ENCODE measurements at regions not wholly inside any gene's neighbourhood (a gene's known extent, or its start where the extent isn't known, plus 50 kb on each side); places are given as distances from the start of the nearest gene placed in this dataset.

DNA sequence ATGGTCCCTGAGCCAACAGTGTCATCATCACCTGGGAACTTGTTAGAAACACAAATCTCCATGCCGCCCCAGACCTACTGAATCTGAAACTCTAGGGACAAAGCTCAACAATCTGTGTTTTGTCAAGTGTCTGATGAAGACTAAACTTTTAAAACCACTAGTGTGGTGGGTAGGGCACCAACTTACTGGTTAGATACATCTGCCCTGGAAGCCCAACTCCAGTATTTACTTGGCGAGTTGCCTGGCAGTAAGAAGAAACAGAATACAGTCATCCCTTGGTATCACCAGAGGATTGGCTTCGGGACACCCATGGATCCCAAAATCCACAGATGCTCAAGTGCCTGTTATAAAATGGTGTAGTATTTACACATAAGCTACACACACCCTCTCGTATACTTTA, 367.9 kb upstream of the DUSP10 start:
- TF ChIP-seq, protein P1, sequence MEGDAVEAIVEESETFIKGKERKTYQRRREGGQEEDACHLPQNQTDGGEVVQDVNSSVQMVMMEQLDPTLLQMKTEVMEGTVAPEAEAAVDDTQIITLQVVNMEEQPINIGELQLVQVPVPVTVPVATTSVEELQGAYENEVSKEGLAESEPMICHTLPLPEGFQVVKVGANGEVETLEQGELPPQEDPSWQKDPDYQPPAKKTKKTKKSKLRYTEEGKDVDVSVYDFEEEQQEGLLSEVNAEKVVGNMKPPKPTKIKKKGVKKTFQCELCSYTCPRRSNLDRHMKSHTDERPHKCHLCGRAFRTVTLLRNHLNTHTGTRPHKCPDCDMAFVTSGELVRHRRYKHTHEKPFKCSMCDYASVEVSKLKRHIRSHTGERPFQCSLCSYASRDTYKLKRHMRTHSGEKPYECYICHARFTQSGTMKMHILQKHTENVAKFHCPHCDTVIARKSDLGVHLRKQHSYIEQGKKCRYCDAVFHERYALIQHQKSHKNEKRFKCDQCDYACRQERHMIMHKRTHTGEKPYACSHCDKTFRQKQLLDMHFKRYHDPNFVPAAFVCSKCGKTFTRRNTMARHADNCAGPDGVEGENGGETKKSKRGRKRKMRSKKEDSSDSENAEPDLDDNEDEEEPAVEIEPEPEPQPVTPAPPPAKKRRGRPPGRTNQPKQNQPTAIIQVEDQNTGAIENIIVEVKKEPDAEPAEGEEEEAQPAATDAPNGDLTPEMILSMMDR (IDR thresholded peaks at IDR 0.05; ENCODE audit: control insufficient read depth, extremely low read depth, insufficient read depth), result no peak
- DNase-seq (ENCODE audit: low read depth), result no peak

DNA sequence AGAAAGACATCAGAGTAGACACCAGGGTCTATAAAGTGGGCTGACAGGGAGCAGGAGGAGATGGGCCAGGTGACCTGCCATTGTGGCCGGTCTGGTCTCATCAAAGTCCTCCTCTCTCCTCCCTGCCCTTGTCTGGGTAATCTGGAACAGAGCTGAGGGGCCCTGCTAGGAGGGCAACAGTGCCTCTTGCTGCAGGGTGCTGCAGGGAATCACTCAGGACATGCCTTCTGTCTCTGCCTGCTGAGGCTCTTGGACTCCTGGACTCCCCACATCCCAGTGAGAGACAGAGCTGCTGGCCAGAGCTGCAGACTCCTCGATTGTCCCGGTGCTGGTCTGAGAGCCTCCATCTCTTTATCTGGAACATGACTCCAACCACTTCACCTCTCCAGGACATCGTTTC, 366.1 kb upstream of the DUSP10 start:
- no peak overlapping the region for H3K4me3 ChIP-seq (ENCODE audit: low read depth, low read length)
- TF ChIP-seq, protein P1 (IDR thresholded peaks at IDR 0.05; ENCODE audit: control insufficient read depth, extremely low read depth, insufficient read depth), result no peak
- DNase-seq (ENCODE audit: low read depth), result no peak

More for the DNA sequence above, 367.9 kb upstream of the DUSP10 start:
- no peak overlapping the region for H3K4me3 ChIP-seq (ENCODE audit: low read depth, low read length)

DNA sequence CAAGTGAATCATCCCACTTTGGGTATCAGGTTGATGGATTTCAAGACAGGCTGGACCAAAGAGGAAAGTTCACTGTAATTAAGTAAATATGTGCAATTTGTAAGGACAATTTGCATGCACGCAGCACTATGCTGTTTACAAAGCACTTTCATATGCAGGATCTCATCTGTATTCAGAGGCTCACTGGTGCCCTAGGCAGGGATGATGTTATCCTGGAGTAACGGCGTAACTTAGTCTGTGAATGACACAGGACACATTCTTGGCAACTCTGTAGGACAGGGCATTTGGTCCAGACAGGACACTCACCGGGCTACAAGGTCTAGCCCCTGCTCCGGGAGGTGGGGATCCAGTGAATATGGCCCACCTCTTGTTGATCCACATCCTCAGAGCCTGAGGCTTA, 365.4 kb upstream of the DUSP10 start:
- no peak for DNase-seq (ENCODE audit: low read depth)
- TF ChIP-seq, protein P1 (IDR thresholded peaks at IDR 0.05; ENCODE audit: control insufficient read depth, extremely low read depth, insufficient read depth), result no peak
- no peak overlapping the region for H3K4me3 ChIP-seq (ENCODE audit: low read depth, low read length)

DNA sequence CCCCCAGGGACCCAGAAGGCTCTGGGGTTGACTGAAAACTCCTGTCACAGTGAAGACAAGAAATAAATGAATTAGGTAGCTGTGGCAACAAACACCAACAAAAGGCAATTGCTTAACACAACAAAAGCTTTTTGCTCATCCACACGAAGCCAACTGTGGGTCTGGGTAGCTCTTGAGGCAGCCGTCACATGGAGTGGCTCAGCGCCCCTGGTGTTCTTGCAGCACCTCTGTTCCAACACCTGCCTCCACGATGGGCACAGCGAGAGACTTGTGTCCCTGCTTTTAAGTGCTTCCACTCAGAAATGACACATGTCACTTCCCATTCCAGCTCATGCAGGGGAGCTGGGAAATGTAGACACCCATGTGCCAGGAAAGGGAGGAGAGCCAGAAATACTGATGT, 364.5 kb upstream of the DUSP10 start:
- no peak overlapping the region for H3K4me3 ChIP-seq (ENCODE audit: low read depth, low read length)
- no peak for DNase-seq (ENCODE audit: low read depth)
- TF ChIP-seq, protein P1 (IDR thresholded peaks at IDR 0.05; ENCODE audit: control insufficient read depth, extremely low read depth, insufficient read depth), result no peak

DNA sequence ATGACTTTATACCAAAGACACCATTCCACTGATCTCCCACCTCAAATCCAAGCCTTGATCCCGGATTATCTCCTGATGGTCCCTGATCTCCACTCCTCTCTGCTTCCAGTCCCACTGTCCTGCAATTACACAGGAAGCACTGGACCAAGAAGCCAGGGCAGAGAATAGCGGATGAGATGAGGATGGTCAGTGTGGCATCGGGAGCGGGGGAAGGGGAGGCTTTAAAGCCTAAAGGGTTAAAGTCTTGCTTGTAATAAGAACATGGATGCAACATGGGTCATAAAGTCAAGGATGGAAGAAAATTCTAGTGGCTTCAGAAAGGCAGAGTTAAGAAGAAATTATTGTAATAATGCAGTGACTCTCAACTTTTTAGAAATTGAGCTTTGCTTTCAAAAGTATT, 364.0 kb upstream of the DUSP10 start:
- no peak overlapping the region for H3K4me3 ChIP-seq (ENCODE audit: low read depth, low read length)
- TF ChIP-seq, protein P1 (IDR thresholded peaks at IDR 0.05; ENCODE audit: control insufficient read depth, extremely low read depth, insufficient read depth), result no peak
- DNase-seq (ENCODE audit: low read depth), result no peak

DNA sequence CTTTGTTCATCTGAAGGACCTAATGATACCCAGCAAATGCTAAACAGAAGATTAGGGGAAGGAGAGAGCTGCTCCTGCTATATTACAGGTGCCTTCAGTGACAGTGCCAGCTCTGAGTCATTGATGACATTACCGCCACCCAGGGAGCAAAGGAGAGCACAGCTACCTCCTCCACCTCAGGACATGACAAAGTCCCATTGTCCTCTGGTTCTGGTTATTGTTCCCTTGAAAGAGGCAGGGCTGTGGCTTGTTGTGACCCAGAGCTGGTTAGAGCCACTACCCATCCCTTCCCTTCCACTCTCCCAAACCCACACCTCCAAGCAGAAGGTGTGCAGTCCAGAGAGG, 363.5 kb upstream of the DUSP10 start:
- no peak overlapping the region for H3K4me3 ChIP-seq (ENCODE audit: low read depth, low read length)
- peak; percentile 45 for DNase-seq (ENCODE audit: low read depth)
- TF ChIP-seq, protein P1 (IDR thresholded peaks at IDR 0.05; ENCODE audit: control insufficient read depth, extremely low read depth, insufficient read depth), result peak; percentile 50

DNA sequence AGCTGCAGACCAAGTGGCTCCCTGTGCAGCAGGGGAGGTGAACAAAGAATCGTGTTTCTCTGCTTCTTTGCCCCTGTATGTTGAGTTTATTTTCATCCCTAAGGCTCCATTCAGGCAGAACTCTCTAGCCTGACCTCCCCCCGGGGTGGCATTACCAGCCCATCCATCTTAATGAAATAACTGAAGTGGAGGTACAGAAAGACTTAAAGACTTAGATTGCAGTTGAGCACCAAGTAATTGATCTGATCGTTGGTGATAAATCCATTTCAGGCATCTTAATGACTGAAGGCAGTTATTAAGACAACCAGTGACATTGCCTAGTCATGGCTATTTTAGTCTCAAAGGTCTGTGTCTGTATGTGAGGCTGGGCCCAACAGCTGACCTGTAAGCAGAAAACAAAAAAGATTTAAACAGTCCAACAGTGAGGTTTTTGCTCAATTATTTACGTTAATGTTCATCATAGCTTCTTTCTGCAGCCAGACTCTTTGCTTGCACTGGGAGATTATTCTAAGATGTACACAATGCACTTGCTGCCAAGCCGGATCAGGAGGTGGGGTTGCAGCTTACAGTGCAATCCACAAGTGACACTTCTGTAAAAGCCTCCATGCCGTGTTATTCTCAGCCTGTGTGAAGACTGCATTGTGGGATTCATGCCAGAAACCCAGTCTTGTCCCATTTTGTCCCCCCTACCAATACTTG, 363.0 kb upstream of the DUSP10 start:
- peak; percentile 23 for DNase-seq (ENCODE audit: low read depth)
- H3K4me3 ChIP-seq (ENCODE audit: low read depth, low read length), result no peak overlapping the region
- TF ChIP-seq, protein P1 (IDR thresholded peaks at IDR 0.05; ENCODE audit: control insufficient read depth, extremely low read depth, insufficient read depth), result no peak
